Eye (tissue), 1 donor: ENCODE measurements at regions not wholly inside any gene's neighbourhood (a gene's known extent, or its start where the extent isn't known, plus 50 kb on each side); places are given as distances from the start of the nearest gene placed in this dataset.

Experiments used
- DNase-seq: peaks from one replicate; pipeline ENCODE4 v3.0.0-alpha.2; 2015

GRCh38 chr2:226153553-226153952 lies 646.1 kb downstream of the IRS1 start:
- no peak for DNase-seq

GRCh38 chr2:226151157-226151556 lies 648.5 kb downstream of the IRS1 start:
- DNase-seq, result no peak

- DNase-seq, result no peak
These were observed 656.5 kb downstream of the IRS1 start for GRCh38 chr2:226143091-226143490.

- no peak for DNase-seq
These were observed 657.2 kb downstream of the IRS1 start for GRCh38 chr2:226142463-226142862.

- no peak for DNase-seq
These were observed 659.0 kb downstream of the IRS1 start for GRCh38 chr2:226140594-226140993.

GRCh38 chr2:226139759-226140158 lies 659.9 kb downstream of the IRS1 start:
- DNase-seq, result no peak

- DNase-seq, result no peak
These were observed 662.3 kb downstream of the IRS1 start for GRCh38 chr2:226137201-226137811.

GRCh38 chr2:226136739-226137138 lies 662.9 kb downstream of the IRS1 start:
- no peak for DNase-seq

GRCh38 chr2:226135861-226136548 lies 663.6 kb downstream of the IRS1 start:
- no peak for DNase-seq

- DNase-seq, result no peak
These were observed 667.1 kb downstream of the IRS1 start for GRCh38 chr2:226132323-226133215.

- no peak for DNase-seq
These were observed 668.3 kb downstream of the IRS1 start for GRCh38 chr2:226131299-226131784.

GRCh38 chr2:226130192-226130591 lies 669.4 kb downstream of the IRS1 start:
- peak; percentile 30 for DNase-seq

GRCh38 chr2:226127682-226128081 lies 671.9 kb downstream of the IRS1 start:
- no peak for DNase-seq

GRCh38 chr2:226126104-226126503 lies 673.5 kb downstream of the IRS1 start:
- no peak for DNase-seq

- no peak for DNase-seq
These were observed 674.3 kb downstream of the IRS1 start for GRCh38 chr2:226125176-226125883.

GRCh38 chr2:226124548-226125011 lies 675.0 kb downstream of the IRS1 start:
- DNase-seq, result no peak

- DNase-seq, result no peak
These were observed 676.3 kb downstream of the IRS1 start for GRCh38 chr2:226123300-226123699.

GRCh38 chr2:226122041-226122440 lies 677.6 kb downstream of the IRS1 start:
- DNase-seq, result no peak

- DNase-seq, result peak; percentile 71
These were observed 678.4 kb downstream of the IRS1 start for GRCh38 chr2:226121046-226121738.

- DNase-seq, result peak; percentile 17
These were observed 680.9 kb downstream of the IRS1 start for GRCh38 chr2:226118471-226119429.

- no peak for DNase-seq
These were observed 682.0 kb downstream of the IRS1 start for GRCh38 chr2:226117510-226118065.
